Right lobe of liver (tissue), 6 donors: ENCODE measurements at regions not wholly inside any gene's neighbourhood (a gene's known extent, or its start where the extent isn't known, plus 50 kb on each side); places are given as distances from the start of the nearest gene placed in this dataset.

Experiments
- ATAC-seq, 4 donors: fragments of 200-7000 bp; cut with Tn5 transposase; one replicate each; pipeline ENCODE4 v1.9.1; 2020; ENCODE audit warnings: mild to moderate bottlenecking in 4 of 4, moderate library complexity in 4 of 4
- DNase-seq, 3 donors: peaks; one replicate each; pipeline ENCODE4 v3.0.0-alpha.2; 2020
- H3K27ac ChIP-seq, 3 donors: fragments of 200-600 bp; one replicate each; pipeline ENCODE4 v1.8.0; 2022
- H3K27me3 ChIP-seq, 2 donors: fragments of 200-600 bp; one replicate each; pipeline ENCODE4 v1.8.0; 2022
- H3K36me3 ChIP-seq, 4 donors: fragments of 200-600 bp; sonication (generic) in 1 of 4; one replicate each; pipeline versions ENCODE4 v1.5.1 to v1.8.0; 2017 to 2022; ENCODE audit warnings: control low read depth in 1 of 4
- H3K4me1 ChIP-seq, 4 donors: fragments of 200-600 bp; sonication (generic) in 1 of 4; one replicate each; pipeline versions ENCODE4 v1.5.1 to v1.8.0; 2017 to 2022; ENCODE audit warnings: control low read depth in 1 of 4
- H3K4me3 ChIP-seq, 3 donors: fragments of 200-600 bp; one replicate each; pipeline ENCODE4 v1.8.0; 2022
- H3K9me3 ChIP-seq, 4 donors: fragments of 200-600 bp; sonication (generic) in 1 of 4; one replicate each; pipeline versions ENCODE4 v1.5.1 to v1.8.0; 2017 to 2022; ENCODE audit warnings: control low read depth in 1 of 4
- POLR2A ChIP-seq: fragments of 450-650 bp; IDR thresholded peaks from one replicate; pipeline ENCODE4 v1.6.1; 2017; ENCODE audit warnings: antibody characterized with exemption, mild to moderate bottlenecking
- WGBS: methylation state at CpG from one replicate; pipeline ENCODE4 v1.1.6; 2018; ENCODE audit warnings: low coverage, low lambda C conversion rate; ENCODE audit not compliant: insufficient coverage; ENCODE audit errors: missing lambda C conversion rate; 5-methylcytosine and 5-hydroxymethylcytosine counted together
- intact Hi-C, 2 donors: fragments of 100-400 bp; cut with DNase I; formaldehyde crosslinking; loops; one replicate each; pipeline versions ENCODE4 v1.11.2 to v1.14.1; 2022
- TF ChIP-seq, protein P1 (sequence below), 4 donors: fragments of 200-600 bp in 3 of 4; fragments of 450-650 bp in 1 of 4; IDR thresholded peaks; one replicate each; pipeline versions ENCODE4 v1.5.1 to v1.8.0; 2016 to 2022; ENCODE audit warnings: antibody characterized with exemption in 4 of 4, mild to moderate bottlenecking in 2 of 4
- donor health status: DM: no; HTN: yes; CAD: no.
- donor health status: DM: no; HTN: no; CAD: no.
- donor health status: DM: no; HTN: no; CAD: no.
- donor health status: DM: no; HTN: yes; CAD: no.
- donor health status: DM: no; HTN: yes; CAD: no.

DNA sequence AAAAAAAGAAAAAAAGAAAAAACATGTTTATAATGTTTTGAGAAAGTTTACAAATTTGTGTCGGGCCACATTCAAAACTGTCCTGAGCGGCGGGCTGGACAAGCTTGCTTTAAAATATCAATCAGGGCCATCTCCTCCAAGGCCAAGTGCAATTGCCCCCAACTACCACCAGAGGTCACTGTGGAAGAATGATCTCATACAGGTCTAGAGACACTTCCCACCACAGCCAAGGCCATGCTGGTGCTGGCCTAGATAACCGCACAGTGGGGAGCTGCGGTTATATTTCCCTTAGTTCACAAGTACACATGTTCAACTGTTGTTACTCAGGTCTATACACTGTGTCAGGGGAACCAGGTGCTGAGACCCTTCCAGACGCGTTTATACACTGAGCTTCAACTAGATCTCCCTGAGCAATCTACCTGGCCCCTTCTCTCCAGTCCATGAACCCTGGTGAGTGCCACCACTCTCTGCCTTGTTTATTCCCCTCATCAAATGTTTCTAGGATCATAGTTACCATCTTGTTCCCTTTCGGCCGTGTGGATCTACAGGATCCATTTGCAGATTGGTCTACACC, 83.8 kb upstream of the CCL2 start:
- Histone ChIP-seq H3K27me3 (no peaks in the 10 kb centered on the region), H3K36me3 (no peaks in the 10 kb centered on the region), H3K4me3 (no peak overlapping the region), H3K27ac (no peak overlapping the region), H3K4me1 (no peaks in the 10 kb centered on the region), H3K9me3 (no peaks in the 10 kb centered on the region)
- DNase-seq (peak in 2 of 3 donors; percentile 31 to 58), ATAC-seq (peak; percentile 75 to 89 (median 84))
- TF ChIP-seq, protein P1, sequence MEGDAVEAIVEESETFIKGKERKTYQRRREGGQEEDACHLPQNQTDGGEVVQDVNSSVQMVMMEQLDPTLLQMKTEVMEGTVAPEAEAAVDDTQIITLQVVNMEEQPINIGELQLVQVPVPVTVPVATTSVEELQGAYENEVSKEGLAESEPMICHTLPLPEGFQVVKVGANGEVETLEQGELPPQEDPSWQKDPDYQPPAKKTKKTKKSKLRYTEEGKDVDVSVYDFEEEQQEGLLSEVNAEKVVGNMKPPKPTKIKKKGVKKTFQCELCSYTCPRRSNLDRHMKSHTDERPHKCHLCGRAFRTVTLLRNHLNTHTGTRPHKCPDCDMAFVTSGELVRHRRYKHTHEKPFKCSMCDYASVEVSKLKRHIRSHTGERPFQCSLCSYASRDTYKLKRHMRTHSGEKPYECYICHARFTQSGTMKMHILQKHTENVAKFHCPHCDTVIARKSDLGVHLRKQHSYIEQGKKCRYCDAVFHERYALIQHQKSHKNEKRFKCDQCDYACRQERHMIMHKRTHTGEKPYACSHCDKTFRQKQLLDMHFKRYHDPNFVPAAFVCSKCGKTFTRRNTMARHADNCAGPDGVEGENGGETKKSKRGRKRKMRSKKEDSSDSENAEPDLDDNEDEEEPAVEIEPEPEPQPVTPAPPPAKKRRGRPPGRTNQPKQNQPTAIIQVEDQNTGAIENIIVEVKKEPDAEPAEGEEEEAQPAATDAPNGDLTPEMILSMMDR (IDR thresholded peaks at IDR 0.05), result peak; percentile 59 to 93 (median 88)
- no peak for TF ChIP-seq POLR2A
- intact Hi-C loops, result no loop called here
- 47% methylated on average over 5 of the region's 9 CpGs for WGBS

DNA sequence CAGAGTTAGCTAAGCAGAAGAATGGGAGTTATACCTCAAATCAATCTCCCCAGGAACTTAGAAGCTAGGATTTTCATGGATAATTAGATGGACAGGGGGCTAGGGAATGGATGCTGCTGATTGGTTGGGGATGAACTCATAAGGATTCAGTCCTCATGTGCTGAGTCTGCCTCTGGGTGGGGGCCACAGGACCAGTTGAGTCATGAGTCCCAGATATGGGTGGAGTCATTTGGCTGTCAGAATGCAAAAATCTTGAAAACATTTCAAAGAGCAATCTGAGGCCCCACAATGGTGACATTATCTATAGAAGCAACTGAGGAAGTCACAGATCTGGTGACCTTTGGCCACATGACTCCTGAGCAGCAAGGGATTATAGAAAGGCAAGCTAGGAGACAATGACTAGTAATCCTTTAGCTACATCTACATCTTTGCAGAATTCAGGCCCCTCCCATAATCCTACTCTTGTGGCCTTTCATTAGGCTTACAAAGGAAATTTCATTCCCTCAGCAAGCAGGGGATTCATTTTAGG, 82.6 kb upstream of the CCL2 start:
- DNase-seq (no peak), ATAC-seq (no peak)
- Histone ChIP-seq H3K4me1 (no peaks in the 10 kb centered on the region), H3K4me3 (no peak overlapping the region), H3K36me3 (no peaks in the 10 kb centered on the region), H3K9me3 (no peaks in the 10 kb centered on the region), H3K27ac (no peak overlapping the region), H3K27me3 (no peaks in the 10 kb centered on the region)
- intact Hi-C loops, result no loop called here
- TF ChIP-seq, protein P1 (IDR thresholded peaks at IDR 0.05), result no peak
- no peak for TF ChIP-seq POLR2A

DNA sequence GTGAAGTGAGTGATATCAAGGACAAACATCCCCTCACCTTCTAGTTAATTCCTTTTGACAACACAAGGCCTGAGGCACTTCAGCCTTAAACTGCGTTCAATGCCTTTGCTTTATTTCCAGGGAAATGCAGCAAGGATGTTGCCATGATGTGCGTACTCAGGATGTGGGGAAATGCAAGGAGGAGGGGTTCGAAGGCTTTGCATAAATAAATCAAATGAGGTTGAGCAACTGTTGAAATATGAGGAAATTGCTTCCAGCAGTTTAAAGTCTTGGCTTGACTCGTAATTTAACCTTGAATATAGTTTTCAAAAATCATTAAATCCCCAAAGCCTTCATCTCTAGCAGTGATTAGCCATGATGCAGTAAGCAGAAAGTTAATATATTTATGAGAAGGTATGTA, 81.8 kb upstream of the CCL2 start:
- Histone ChIP-seq H3K27ac (no peak overlapping the region), H3K4me1 (no peaks in the 10 kb centered on the region), H3K4me3 (no peak overlapping the region), H3K9me3 (no peaks in the 10 kb centered on the region), H3K27me3 (no peaks in the 10 kb centered on the region), H3K36me3 (no peaks in the 10 kb centered on the region)
- WGBS, result 25% methylated on average over 4 of the region's 4 CpGs
- intact Hi-C loops, result no loop called here
- no peak for TF ChIP-seq POLR2A
- TF ChIP-seq, protein P1 (IDR thresholded peaks at IDR 0.05), result no peak
- no peak for ATAC-seq
- no peak for DNase-seq

DNA sequence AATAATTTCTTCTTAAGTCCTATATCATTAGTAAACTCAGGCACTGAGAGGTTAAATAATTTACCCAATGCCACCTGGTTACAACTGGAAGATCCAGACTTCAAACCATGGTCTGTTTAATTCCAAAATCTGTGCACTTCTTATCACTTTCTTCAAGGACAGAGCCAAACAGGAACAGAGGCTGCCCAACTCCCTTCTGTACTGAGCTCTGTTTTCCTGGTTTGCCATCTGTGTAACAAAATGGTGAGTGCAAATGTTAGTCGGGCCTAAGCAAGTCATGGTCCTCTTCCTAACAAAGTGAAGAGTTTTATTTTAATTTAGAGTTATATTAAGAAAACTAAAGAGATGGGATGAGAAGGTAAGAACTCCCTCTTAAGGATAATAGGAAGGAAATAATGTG, 80.6 kb upstream of the CCL2 start:
- 21% methylated on average over 1 of the region's 1 CpG for WGBS
- no peak for ATAC-seq
- Histone ChIP-seq H3K4me3 (no peak overlapping the region), H3K36me3 (no peaks in the 10 kb centered on the region), H3K27ac (no peak overlapping the region), H3K4me1 (no peaks in the 10 kb centered on the region), H3K9me3 (no peaks in the 10 kb centered on the region), H3K27me3 (no peaks in the 10 kb centered on the region)
- intact Hi-C loops, result no loop called here
- DNase-seq, result no peak
- TF ChIP-seq, protein P1 (IDR thresholded peaks at IDR 0.05), result no peak
- no peak for TF ChIP-seq POLR2A

DNA sequence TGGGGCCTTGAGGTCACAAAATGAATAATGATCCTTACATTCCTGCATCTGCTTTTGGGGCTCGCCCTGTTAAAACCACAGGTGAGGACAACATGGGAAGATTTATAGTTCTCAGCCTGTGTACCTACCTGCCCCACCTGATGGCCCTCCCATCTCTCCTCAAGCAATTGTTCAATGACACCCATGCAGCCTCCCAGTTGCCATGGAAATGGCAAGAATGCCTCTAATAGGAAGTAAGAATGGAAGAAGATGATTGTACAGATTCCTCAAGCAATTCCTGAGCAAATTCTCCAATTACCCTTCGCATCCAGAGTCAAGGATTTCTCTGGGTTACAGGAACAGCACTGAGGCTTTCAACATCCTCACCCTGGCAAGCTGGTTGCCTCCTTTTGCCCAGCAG, 78.6 kb upstream of the CCL2 start:
- DNase-seq (no peak), ATAC-seq (no peak)
- Histone ChIP-seq H3K4me1 (no peaks in the 10 kb centered on the region), H3K36me3 (no peaks in the 10 kb centered on the region), H3K27me3 (no peaks in the 10 kb centered on the region), H3K27ac (no peak overlapping the region), H3K4me3 (no peak overlapping the region), H3K9me3 (no peaks in the 10 kb centered on the region)
- 68% methylated on average over 2 of the region's 2 CpGs for WGBS
- intact Hi-C loops, result no loop called here
- TF ChIP-seq POLR2A, result no peak
- TF ChIP-seq, protein P1 (IDR thresholded peaks at IDR 0.05), result no peak
